ENCODE measurements at regions not wholly inside any gene's neighbourhood (a gene's known extent, or its start where the extent isn't known, plus 50 kb on each side); places are given as distances from the start of the nearest gene placed in this dataset.
"Not testable (repeated sequence)": the region's sequence is repeated elsewhere in the genome, so short reads cannot be mapped to it uniquely, and the experiment has no call there.

DNA sequence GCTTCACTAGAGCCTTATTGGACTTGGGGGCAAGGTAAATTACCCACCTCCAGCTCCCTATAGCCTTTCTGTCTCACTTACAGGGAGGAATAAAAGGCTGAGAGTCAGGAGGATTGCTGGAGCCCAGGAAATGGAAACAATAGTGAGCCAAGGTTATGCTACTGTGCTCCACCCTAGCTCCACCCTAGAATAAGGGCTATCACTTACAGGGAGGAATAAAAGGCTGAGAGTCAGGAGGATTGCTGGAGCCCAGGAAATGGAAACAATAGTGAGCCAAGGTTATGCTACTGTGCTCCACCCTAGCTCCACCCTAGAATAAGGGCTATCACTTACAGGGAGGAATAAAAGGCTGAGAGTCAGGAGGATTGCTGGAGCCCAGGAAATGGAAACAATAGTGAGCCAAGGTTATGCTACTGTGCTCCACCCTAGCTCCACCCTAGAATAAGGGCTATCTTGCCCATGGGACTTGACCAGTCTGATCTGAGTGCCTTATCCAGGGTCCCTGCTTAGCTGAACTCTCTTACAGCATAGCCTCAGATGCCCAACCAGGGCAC lies 150.6 kb upstream of the UGT8 start:
- DNase-seq, result not testable (repeated sequence)

- no peak for DNase-seq
Observed at GRCh38 chr4:114458728-114459127, 139.9 kb upstream of the UGT8 start.

DNA sequence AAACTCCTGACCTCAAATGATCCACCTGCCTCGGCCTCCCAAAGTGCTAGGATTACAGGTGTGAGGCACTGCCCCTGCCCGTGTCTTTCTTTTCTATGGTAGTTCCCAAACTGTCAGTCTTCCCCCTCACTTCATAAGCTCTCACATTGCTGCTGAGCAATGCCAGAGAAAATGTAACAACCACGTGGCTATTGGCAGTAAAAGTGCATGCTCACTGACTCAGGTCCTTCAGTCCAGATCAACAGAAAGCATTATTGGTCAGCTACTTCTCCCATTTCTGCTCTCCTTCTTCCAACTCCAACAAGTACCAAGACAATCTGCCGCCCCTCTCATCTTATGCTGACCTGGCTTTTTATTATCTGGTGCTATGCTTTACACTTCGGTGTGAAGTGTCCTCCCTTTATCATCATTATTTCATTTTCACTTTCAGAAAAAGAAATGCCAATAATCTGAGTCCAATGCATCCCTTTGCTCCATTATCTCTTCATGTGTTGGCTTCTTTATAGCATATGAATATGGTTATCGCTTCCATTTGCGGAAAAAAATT lies 133.8 kb upstream of the UGT8 start:
- no peak for DNase-seq

DNA sequence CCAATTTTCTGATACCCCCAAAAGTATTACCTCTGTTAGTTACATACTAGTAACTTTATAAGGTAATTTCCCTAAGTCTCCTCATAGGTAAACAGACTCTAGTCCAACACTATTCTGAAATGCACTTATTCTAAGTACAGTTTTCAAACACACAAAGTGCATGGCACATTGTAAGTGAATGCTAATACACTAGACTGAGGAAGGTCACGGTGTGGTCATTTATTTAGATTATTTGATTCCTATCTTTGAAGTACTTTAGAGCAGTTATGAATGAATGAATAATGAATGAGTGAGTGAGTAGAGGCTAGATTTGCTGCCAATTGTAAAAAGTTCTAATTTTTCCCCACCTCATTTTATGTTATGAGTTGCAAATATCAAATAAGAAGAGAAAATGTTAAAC lies 132.8 kb upstream of the UGT8 start:
- no peak for DNase-seq

- no peak for DNase-seq
Observed at GRCh38 chr4:114466299-114466698, 132.3 kb upstream of the UGT8 start.

DNA sequence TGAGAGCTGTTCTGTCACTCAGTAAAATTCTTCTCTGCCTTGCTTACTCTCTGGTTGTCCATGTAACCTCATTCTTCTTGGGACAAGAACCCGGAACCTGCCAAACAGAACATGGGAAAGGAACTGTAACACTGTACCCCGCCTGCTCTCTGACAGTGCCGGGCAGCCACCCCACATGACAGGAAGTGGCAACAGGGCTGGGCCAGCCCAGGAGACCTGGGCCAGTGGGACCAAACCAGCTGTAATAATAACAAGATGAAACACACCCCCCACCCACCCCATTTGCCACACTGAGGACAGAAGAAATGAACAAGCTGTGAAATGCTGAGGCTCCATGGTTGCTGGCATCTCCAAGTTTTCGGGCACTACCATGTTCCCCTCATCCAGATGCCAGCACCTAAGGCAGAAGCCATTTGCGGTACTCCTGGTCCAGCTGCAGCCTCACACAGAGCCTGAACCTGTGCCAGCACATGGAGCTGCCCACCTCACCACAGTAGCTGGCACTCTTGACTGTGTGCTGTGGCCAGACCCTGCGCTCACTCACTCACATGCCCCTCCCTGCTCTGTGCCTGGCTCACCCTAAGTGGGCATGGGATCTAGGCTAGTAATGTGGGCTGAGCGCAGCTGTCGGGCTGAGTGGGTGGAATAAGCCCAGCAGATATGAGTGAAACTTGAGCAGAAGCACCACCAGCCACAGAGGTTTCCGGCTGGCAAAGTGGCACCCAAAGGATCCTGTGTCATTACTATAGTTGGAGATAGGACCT lies 126.2 kb upstream of the UGT8 start:
- no peak for DNase-seq

DNA sequence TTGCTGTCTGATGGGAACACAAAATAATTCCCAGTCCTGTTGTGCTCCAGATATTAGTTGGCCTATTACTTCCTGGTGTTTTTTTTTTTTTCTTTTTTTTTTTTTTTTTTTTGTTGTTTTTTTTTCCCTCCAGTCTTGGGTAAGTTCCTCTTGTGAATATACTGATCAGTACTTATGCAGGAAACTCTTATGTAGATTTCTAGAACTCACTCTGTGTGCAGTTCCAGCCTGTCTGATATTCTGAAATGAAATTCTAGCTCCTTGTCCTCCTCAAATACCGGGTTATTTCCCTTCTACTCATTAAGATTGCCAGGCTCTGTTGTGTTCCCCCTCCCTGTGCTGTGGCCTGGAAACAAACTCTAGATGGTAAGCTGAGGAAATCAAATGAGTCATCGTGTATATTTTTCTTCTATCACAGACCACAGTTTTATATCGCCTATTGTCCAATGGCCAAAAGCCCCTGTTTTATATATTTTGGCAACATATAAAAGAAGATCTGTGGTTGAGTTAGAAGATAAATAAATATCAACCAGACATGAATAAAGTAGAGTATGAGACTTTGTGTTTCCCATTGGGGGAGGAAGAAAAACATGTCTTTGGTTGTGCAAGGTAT lies 124.3 kb upstream of the UGT8 start:
- DNase-seq, result no peak

GRCh38 chr4:114476310-114476709 lies 122.3 kb upstream of the UGT8 start:
- DNase-seq, result no peak

GRCh38 chr4:114479595-114479994 lies 119.0 kb upstream of the UGT8 start:
- DNase-seq, result no peak

DNA sequence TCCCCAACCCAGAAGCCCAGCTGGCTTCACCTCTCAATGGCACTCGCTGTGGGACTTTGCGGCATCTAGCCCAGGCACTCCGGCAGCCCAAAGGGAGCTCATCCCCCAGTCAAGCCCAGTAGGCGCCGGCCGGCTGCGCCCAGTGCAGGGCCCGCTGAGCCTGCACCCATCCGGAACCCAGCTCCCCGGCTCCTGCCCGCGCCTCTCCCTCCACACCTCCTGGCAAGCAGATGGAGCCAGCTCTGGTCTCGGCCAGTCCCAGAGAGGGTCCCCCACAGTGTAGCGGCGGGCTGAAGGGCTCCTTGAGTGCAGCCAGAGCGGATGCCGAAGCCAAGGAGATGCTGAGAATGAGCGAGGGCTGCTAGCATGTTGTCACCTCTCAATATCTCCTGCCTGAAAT lies 116.8 kb upstream of the UGT8 start:
- no peak for DNase-seq

DNA sequence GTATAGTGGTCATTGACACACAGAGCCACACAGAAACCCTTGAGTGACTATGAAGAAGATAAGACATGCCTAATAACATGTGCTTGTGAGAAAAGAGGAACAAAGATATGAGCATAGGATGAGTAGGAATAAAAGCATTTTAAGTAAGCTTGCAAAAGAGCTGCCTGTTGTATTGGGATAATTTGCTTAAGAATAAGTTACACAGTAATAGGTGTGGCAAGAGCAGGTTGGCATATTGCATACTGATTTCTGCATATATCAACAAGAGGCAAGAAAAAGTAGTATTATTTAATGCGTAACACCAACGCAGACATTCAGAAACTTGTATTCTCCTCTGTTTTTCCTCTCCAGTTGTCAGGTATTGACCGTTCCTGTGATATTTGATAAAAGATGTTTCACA lies 111.5 kb upstream of the UGT8 start:
- no peak for DNase-seq

- no peak for DNase-seq
Observed at GRCh38 chr4:114488301-114488982, 110.2 kb upstream of the UGT8 start.

- no peak for DNase-seq
Observed at GRCh38 chr4:114494246-114494803, 104.3 kb upstream of the UGT8 start.

- no peak for DNase-seq
Observed at GRCh38 chr4:114495471-114495928, 103.1 kb upstream of the UGT8 start.

DNA sequence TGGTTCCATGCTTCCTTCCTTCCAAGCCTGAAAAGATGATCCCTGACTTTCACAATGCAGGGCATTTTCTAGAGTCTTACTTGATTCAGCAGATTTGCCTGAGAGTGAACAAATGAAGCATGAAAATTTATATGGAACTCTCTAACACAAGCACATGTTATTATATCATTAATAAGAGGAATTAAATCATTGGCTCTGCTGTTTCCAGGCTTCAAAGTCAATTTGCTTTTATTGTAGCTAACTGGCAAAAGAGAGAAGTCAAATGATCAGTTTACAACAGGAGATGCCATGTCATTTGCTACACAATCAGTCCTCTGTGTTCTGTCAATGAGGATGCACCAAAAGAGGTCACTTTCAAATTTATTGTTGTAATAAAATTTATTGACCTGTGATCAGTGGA lies 101.5 kb upstream of the UGT8 start:
- DNase-seq, result no peak

DNA sequence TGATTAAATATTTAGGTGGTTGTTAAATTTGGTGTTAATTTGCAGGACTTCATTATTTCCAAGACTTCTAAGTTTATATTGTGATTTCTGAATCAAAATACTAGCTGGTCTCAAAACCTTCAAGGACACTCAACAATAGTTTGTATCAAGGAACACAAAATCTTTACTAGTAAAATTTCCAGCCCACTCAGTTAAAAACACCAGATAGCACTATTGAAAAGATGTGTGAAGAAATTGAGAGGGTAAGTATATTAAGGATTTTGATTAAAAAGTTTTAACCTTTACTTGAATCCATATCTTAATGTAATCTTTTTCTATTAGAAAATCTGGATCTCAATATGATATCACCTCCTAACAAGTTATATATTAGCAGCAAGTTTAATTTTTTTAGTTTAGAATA lies 89.3 kb upstream of the UGT8 start:
- DNase-seq, result no peak

DNA sequence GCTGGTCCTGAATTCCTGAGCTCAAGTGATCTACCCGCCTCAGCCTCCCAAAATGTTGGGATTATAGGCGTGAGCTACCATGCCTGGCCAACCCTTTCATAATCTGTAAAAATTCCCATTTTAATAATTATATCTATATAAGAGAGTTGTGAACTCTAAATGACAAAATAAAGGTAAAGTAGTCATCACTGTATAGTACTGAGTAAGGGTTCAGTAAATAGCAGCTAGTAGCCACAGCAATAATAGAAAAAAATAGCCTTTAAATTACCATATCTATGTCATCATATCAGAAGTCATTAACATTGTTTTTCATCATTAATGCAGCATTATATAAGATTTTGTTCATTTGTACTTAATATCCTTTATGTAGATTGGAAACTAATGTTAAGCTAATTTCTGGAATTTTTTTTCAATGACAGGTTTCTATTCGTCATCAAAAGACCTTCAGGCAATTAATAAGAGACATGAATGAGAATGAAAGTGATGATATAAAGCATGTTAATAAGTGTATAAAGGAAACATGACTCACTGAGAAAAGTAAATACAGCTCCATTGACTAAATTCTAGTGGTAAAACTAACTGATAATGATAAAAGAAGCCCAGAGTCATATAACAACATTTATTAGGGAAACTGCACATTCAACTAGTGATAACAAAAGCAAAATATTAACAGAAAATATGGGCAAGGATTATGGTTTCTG lies 85.9 kb upstream of the UGT8 start:
- DNase-seq, result no peak

- DNase-seq, result no peak
Observed at GRCh38 chr4:114519368-114519767, 79.2 kb upstream of the UGT8 start.

DNA sequence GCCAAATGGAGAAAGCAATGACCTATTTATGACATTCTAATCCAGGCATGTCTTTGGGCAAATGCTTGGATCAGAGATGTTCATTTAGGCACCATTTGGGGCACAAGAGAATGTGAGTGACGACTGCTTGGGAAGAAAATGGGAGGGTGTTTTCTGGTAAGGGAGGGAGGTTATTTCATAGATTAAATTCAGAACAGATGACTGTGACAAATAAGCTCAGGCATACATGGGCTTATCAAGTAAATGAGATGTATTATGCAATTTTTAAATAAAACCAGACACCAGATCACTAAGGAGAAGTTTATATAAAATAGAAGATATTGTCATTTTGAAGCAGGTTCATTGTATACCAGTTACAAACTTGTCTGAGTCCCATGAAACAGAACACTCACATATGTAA lies 71.4 kb upstream of the UGT8 start:
- DNase-seq, result no peak

DNA sequence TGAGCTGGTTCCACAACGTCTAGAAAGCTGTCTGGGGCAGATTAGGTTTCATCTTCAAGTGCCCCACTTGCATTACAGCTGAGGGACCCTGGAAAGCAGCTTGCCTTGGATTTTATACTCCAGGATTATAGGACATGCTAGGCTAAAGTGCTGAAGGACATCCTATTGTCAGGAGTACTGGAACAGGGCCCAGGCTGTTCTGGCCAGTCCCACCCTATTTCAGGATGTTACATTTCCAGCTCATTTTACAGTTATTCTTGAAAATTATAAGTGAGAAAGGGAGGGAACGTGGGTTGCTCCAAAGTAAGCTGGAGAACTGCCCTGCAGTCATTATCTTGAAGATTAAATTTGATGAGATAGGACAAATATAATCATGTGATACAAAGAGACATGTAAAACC lies 71.0 kb upstream of the UGT8 start:
- no peak for DNase-seq

GRCh38 chr4:114535725-114536124 lies 62.9 kb upstream of the UGT8 start:
- DNase-seq, result no peak

- no peak for DNase-seq
Observed at GRCh38 chr4:114537352-114537751, 61.3 kb upstream of the UGT8 start.

Measured in renal pelvis (tissue), 1 donor.